ENCODE measurements at regions not wholly inside any gene's neighbourhood (a gene's known extent, or its start where the extent isn't known, plus 50 kb on each side); places are given as distances from the start of the nearest gene placed in this dataset.

- Histone ChIP-seq H3K4me3 (ENCODE audit: control insufficient read depth in 1 of 7, extremely low read depth in 1 of 7, insufficient read depth in 4 of 7, low read depth in 2 of 7, low read length in 6 of 7) (no peak overlapping the region), H3K27ac (ENCODE audit: insufficient read depth in 1 of 2, low read depth in 1 of 2, low read length in 2 of 2, poor library complexity in 1 of 2, severe bottlenecking in 2 of 2) (no peak overlapping the region), H3K36me3 (ENCODE audit: control insufficient read depth in 4 of 4, insufficient read depth in 4 of 4, low read length in 3 of 4) (no peaks in the 10 kb centered on the region), H3K27me3 (replicated peaks in 2 of 5; ENCODE audit: control insufficient read depth in 4 of 5, insufficient read depth in 5 of 5, low read length in 4 of 5) (no peaks in the 10 kb centered on the region), H3K9me3 (ENCODE audit: control extremely low read depth in 1 of 5, control insufficient read depth in 4 of 5, insufficient read depth in 2 of 5, low read depth in 1 of 5, low read length in 4 of 5) (no peaks in the 10 kb centered on the region), H3K4me1 (ENCODE audit: control extremely low read depth in 1 of 4, control insufficient read depth in 4 of 4, insufficient read depth in 4 of 4, low read length in 3 of 4) (peaks cover 0 to 22% (median 2%) of the 10 kb centered on the region in 4 experiments)
- CTCF ChIA-PET = no interaction called here
- POLR2A ChIA-PET = no interaction called here
- 75% methylated on average over 3 of the region's 3 CpGs for WGBS (ENCODE audit: insufficient coverage)
- DNase-seq = no peak
These were observed 65.6 kb upstream of the ADO start for GRCh38 chr10:62738916-62739315.

DNA sequence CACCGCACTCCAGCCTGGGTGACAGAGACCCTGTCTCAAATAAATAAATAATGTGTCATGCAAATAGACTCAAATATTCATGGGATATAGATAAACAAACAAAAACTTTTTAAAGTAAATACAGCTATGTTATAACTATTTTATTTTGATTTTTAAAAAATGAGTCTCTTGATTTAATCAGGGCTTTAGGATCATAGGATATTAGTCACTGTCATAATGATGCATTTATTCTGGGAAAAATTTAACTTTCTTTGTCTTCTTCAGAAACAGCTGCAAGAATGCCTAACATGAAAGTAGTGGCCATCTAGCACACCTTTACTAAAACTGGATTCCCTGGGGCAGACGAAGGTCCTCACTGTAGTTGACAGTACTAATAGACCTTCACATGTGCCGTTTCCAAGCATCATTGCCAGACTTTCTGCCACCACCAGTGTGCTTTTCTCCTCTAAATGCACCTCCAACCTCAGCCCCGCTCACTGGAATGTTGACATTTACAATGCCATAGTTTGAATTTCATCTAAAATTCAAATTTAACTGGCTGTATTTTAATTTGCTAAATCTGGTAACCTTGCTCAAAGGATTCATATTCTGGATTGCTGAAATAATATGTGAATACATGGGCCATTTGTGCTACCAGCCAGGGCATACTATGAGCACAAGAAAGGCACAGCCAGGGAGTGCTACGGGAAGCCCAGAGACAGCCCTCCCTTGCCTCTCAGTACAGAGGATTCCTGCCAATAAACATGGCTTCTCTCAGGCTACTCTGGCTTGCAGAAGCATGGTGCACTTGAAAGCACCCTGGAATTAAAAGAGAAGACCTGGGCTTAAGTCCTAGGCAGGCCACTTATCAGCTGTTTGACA lies 63.4 kb upstream of the ADO start:
- no peaks in the 10 kb centered on the region for H3K9me3 ChIP-seq (ENCODE audit: control extremely low read depth in 1 of 5, control insufficient read depth in 4 of 5, insufficient read depth in 2 of 5, low read depth in 1 of 5, low read length in 4 of 5)
- no peaks in the 10 kb centered on the region for H3K36me3 ChIP-seq (ENCODE audit: control insufficient read depth in 4 of 4, insufficient read depth in 4 of 4, low read length in 3 of 4)
- H3K4me3 ChIP-seq (ENCODE audit: control insufficient read depth in 1 of 7, extremely low read depth in 1 of 7, insufficient read depth in 4 of 7, low read depth in 2 of 7, low read length in 6 of 7) = no peak overlapping the region
- no peaks in the 10 kb centered on the region for H3K27me3 ChIP-seq (replicated peaks in 2 of 5; ENCODE audit: control insufficient read depth in 4 of 5, insufficient read depth in 5 of 5, low read length in 4 of 5)
- ChIA-PET POLR2A (no interaction called here), CTCF (no interaction called here)
- 93% methylated on average over 3 of the region's 5 CpGs for WGBS (ENCODE audit: insufficient coverage)
- no peak for DNase-seq
- no peak overlapping the region for H3K27ac ChIP-seq (ENCODE audit: insufficient read depth in 1 of 2, low read depth in 1 of 2, low read length in 2 of 2, poor library complexity in 1 of 2, severe bottlenecking in 2 of 2)
- H3K4me1 ChIP-seq (ENCODE audit: control extremely low read depth in 1 of 4, control insufficient read depth in 4 of 4, insufficient read depth in 4 of 4, low read length in 3 of 4) = peaks cover 0 to 13% (median 2%) of the 10 kb centered on the region in 4 experiments

DNA sequence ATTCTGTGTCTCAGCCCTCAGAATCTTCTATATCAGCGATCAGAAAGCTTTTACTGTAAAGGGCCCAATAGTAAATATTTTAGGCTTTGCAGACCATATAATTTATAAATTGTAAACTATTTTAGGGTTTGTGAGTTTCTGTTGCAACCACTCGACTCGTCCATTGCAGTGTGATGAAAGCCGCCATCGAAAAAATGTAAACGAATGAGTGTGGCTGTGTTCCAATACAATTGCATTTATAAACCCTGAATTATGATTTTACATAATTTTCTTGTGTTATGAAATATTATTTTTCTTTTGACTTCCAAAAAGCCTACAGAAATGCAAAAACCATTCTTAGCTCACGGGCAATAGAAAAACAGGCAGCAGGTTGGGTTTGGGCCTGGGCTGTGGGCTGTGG lies 62.5 kb upstream of the ADO start:
- Histone ChIP-seq H3K9me3 (ENCODE audit: control extremely low read depth in 1 of 5, control insufficient read depth in 4 of 5, insufficient read depth in 2 of 5, low read depth in 1 of 5, low read length in 4 of 5) (no peaks in the 10 kb centered on the region), H3K4me1 (ENCODE audit: control extremely low read depth in 1 of 4, control insufficient read depth in 4 of 4, insufficient read depth in 4 of 4, low read length in 3 of 4) (peaks cover 0 to 8% (median 2%) of the 10 kb centered on the region in 4 experiments), H3K27ac (ENCODE audit: insufficient read depth in 1 of 2, low read depth in 1 of 2, low read length in 2 of 2, poor library complexity in 1 of 2, severe bottlenecking in 2 of 2) (no peak overlapping the region), H3K4me3 (ENCODE audit: control insufficient read depth in 1 of 7, extremely low read depth in 1 of 7, insufficient read depth in 4 of 7, low read depth in 2 of 7, low read length in 6 of 7) (no peak overlapping the region), H3K36me3 (ENCODE audit: control insufficient read depth in 4 of 4, insufficient read depth in 4 of 4, low read length in 3 of 4) (no peaks in the 10 kb centered on the region), H3K27me3 (replicated peaks in 2 of 5; ENCODE audit: control insufficient read depth in 4 of 5, insufficient read depth in 5 of 5, low read length in 4 of 5) (no peaks in the 10 kb centered on the region)
- WGBS (ENCODE audit: insufficient coverage) = 100% methylated on average over 1 of the region's 7 CpGs
- DNase-seq = no peak
- CTCF ChIA-PET = no interaction called here
- POLR2A ChIA-PET = no interaction called here

DNA sequence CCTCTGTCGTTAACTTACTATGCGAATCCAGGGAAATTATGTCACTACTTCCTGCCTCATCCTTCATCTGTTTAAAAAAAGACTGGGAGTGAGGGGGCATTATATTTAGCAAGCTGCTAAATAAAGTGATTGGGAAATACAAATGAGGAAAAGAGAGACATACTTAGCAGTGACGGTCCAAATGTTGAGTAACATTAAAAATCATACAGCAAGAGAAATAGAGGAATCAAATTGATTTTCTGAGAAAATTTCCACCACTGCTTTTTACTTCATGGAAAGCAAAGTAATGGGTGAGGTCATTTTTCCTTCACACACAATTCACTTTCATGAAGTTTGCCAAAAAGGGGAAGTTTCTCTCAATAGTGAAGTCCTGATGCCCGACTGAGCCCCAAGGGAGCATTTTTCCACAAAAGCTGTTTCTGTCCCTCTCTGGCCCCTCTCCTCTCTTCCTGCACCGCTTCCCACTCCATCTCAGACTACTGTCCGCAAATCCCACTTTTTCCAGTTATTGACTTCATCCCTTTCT lies 61.9 kb upstream of the ADO start:
- Histone ChIP-seq H3K27me3 (replicated peaks in 2 of 5; ENCODE audit: control insufficient read depth in 4 of 5, insufficient read depth in 5 of 5, low read length in 4 of 5) (no peaks in the 10 kb centered on the region), H3K27ac (ENCODE audit: insufficient read depth in 1 of 2, low read depth in 1 of 2, low read length in 2 of 2, poor library complexity in 1 of 2, severe bottlenecking in 2 of 2) (no peak overlapping the region), H3K4me1 (ENCODE audit: control extremely low read depth in 1 of 4, control insufficient read depth in 4 of 4, insufficient read depth in 4 of 4, low read length in 3 of 4) (peaks cover 0 to 8% (median 2%) of the 10 kb centered on the region in 4 experiments), H3K36me3 (ENCODE audit: control insufficient read depth in 4 of 4, insufficient read depth in 4 of 4, low read length in 3 of 4) (no peaks in the 10 kb centered on the region), H3K9me3 (ENCODE audit: control extremely low read depth in 1 of 5, control insufficient read depth in 4 of 5, insufficient read depth in 2 of 5, low read depth in 1 of 5, low read length in 4 of 5) (no peaks in the 10 kb centered on the region), H3K4me3 (ENCODE audit: control insufficient read depth in 1 of 7, extremely low read depth in 1 of 7, insufficient read depth in 4 of 7, low read depth in 2 of 7, low read length in 6 of 7) (no peak overlapping the region)
- 6% methylated on average over 2 of the region's 6 CpGs for WGBS (ENCODE audit: insufficient coverage)
- DNase-seq = peak; percentile 25 to 68 (median 58)
- CTCF ChIA-PET = no interaction called here
- POLR2A ChIA-PET = no interaction called here

- Histone ChIP-seq H3K4me1 (ENCODE audit: control extremely low read depth in 1 of 4, control insufficient read depth in 4 of 4, insufficient read depth in 4 of 4, low read length in 3 of 4) (peaks cover 0 to 8% (median 2%) of the 10 kb centered on the region in 4 experiments), H3K36me3 (ENCODE audit: control insufficient read depth in 4 of 4, insufficient read depth in 4 of 4, low read length in 3 of 4) (no peaks in the 10 kb centered on the region), H3K4me3 (ENCODE audit: control insufficient read depth in 1 of 7, extremely low read depth in 1 of 7, insufficient read depth in 4 of 7, low read depth in 2 of 7, low read length in 6 of 7) (no peak overlapping the region), H3K27ac (ENCODE audit: insufficient read depth in 1 of 2, low read depth in 1 of 2, low read length in 2 of 2, poor library complexity in 1 of 2, severe bottlenecking in 2 of 2) (no peak overlapping the region), H3K9me3 (ENCODE audit: control extremely low read depth in 1 of 5, control insufficient read depth in 4 of 5, insufficient read depth in 2 of 5, low read depth in 1 of 5, low read length in 4 of 5) (no peaks in the 10 kb centered on the region), H3K27me3 (replicated peaks in 2 of 5; ENCODE audit: control insufficient read depth in 4 of 5, insufficient read depth in 5 of 5, low read length in 4 of 5) (no peaks in the 10 kb centered on the region)
- POLR2A ChIA-PET = no interaction called here
- DNase-seq = no peak
- CTCF ChIA-PET = no interaction called here
- 100% methylated on average over 3 of the region's 3 CpGs for WGBS (ENCODE audit: insufficient coverage)
These were observed 60.4 kb upstream of the ADO start for GRCh38 chr10:62744136-62744535.

- DNase-seq = no peak
- no peak overlapping the region for H3K27ac ChIP-seq (ENCODE audit: insufficient read depth in 1 of 2, low read depth in 1 of 2, low read length in 2 of 2, poor library complexity in 1 of 2, severe bottlenecking in 2 of 2)
- ChIA-PET POLR2A (no interaction called here), CTCF (no interaction called here)
- H3K27me3 ChIP-seq (replicated peaks in 2 of 5; ENCODE audit: control insufficient read depth in 4 of 5, insufficient read depth in 5 of 5, low read length in 4 of 5) = no peaks in the 10 kb centered on the region
- no peak overlapping the region for H3K4me3 ChIP-seq (ENCODE audit: control insufficient read depth in 1 of 7, extremely low read depth in 1 of 7, insufficient read depth in 4 of 7, low read depth in 2 of 7, low read length in 6 of 7)
- no CpG with 5 or more reads among the region's 2 CpGs for WGBS (ENCODE audit: insufficient coverage)
- H3K36me3 ChIP-seq (ENCODE audit: control insufficient read depth in 4 of 4, insufficient read depth in 4 of 4, low read length in 3 of 4) = no peaks in the 10 kb centered on the region
- no peaks in the 10 kb centered on the region for H3K9me3 ChIP-seq (ENCODE audit: control extremely low read depth in 1 of 5, control insufficient read depth in 4 of 5, insufficient read depth in 2 of 5, low read depth in 1 of 5, low read length in 4 of 5)
- H3K4me1 ChIP-seq (ENCODE audit: control extremely low read depth in 1 of 4, control insufficient read depth in 4 of 4, insufficient read depth in 4 of 4, low read length in 3 of 4) = peaks cover 0 to 8% (median 2%) of the 10 kb centered on the region in 4 experiments
These were observed 58.9 kb upstream of the ADO start for GRCh38 chr10:62745581-62745980.

DNA sequence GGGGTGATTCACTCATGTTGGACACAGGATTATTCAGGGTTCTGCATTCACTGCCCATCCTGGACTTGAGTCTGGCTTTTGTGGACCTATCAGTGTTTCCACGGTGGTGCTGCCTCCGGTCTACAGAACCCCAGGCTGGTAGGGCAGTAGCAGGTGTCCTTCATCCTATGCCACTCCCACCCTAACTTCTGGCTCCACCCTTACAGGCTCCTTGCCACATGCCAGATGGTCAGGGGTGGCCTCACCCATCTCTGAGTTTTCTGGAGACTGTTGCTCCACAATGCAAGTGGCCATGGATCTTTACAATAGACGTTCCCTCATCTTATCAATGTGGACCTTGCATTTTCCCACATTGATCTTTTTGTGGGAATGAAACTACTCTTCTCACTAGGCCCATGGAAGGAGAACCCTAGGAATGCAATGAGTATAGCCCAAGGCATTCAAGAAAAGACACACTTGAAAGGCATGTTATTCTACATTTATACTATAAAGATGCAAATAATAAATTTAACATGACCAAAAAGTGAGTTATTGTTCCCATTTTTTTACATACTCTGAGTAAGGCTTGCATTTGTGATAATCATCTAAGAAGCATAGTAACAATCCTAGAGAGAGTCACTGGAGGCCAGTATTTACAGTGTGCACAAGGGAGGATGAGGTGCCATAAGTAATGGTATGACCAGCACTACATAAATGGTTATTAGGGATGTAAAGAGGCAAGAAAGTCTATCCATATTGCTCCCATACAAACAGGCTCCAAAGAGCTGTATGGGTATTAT lies 57.4 kb upstream of the ADO start:
- no peak for DNase-seq
- Histone ChIP-seq H3K27me3 (replicated peaks in 2 of 5; ENCODE audit: control insufficient read depth in 4 of 5, insufficient read depth in 5 of 5, low read length in 4 of 5) (no peaks in the 10 kb centered on the region), H3K4me1 (ENCODE audit: control extremely low read depth in 1 of 4, control insufficient read depth in 4 of 4, insufficient read depth in 4 of 4, low read length in 3 of 4) (peaks cover 0 to 8% (median 2%) of the 10 kb centered on the region in 4 experiments), H3K4me3 (ENCODE audit: control insufficient read depth in 1 of 7, extremely low read depth in 1 of 7, insufficient read depth in 4 of 7, low read depth in 2 of 7, low read length in 6 of 7) (no peak overlapping the region), H3K36me3 (ENCODE audit: control insufficient read depth in 4 of 4, insufficient read depth in 4 of 4, low read length in 3 of 4) (no peaks in the 10 kb centered on the region), H3K27ac (ENCODE audit: insufficient read depth in 1 of 2, low read depth in 1 of 2, low read length in 2 of 2, poor library complexity in 1 of 2, severe bottlenecking in 2 of 2) (no peak overlapping the region), H3K9me3 (ENCODE audit: control extremely low read depth in 1 of 5, control insufficient read depth in 4 of 5, insufficient read depth in 2 of 5, low read depth in 1 of 5, low read length in 4 of 5) (no peaks in the 10 kb centered on the region)
- ChIA-PET CTCF (no interaction called here), POLR2A (no interaction called here)
- WGBS (ENCODE audit: insufficient coverage) = 100% methylated on average over 3 of the region's 3 CpGs

Measured in common myeloid progenitor, CD34-positive (primary cell).